ENCODE measurements at regions not wholly inside any gene's neighbourhood (a gene's known extent, or its start where the extent isn't known, plus 50 kb on each side); places are given as distances from the start of the nearest gene placed in this dataset.
A peak's percentile ranks its signal among the peaks of the same experiment; 100 is the strongest.

DNA sequence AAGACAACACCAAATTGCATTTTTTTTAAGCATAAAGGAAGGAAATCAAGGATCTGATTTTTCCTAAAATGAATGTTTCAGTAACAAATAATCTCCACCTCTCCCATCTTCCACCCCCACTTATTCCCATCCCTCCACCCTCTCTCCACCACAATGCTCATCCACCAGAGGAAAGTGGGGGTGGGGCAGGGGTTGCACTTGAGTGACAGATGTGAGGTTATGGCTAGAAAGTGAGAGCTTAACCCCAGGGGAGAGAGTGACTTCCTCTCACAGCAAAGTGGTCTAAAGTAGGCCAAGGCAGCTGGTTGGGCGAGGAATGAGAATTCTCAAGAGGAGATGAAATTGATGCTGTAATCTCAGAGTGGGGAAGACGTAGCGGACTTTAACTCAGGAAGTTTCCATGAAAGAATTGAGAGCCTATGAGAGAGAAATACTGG, 104.7 kb downstream of the HNRNPLL start:
- Histone ChIP-seq H3K9me3 (ENCODE audit: control insufficient read depth in 3 of 3, low read length in 3 of 3) (no peaks in the 10 kb centered on the region), H3K4me1 (ENCODE audit: control insufficient read depth in 3 of 3, insufficient read depth in 3 of 3, low read length in 3 of 3) (peaks cover 67 to 70% (median 67%) of the 10 kb centered on the region in 3 donors)

DNA sequence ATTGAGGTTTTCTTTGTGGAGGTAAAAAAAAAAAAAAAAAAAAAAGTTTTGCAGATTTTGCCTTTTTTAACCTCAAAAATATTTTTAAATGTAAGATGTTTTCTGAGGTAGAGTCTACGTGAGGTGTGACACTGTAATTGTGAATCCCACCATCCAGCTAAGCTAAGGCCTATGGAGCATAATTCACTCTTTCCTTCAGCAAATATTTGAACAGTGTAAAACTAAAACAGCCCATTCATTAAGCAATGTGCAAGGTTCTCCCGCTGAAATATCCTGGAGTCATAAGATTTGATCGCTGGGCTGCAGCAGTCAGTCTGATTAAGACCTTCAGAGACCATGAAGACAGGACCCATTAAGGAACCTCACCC, 105.1 kb downstream of the HNRNPLL start:
- no peak overlapping the region for H3K4me3 ChIP-seq (ENCODE audit: low read length in 3 of 3)
- peaks cover 67 to 70% (median 67%) of the 10 kb centered on the region in 3 donors for H3K4me1 ChIP-seq (ENCODE audit: control insufficient read depth in 3 of 3, insufficient read depth in 3 of 3, low read length in 3 of 3)
- no peak overlapping the region for H3K9ac ChIP-seq (ENCODE audit: low read depth in 1 of 3, low read length in 3 of 3)
- no peaks in the 10 kb centered on the region for H3K9me3 ChIP-seq (ENCODE audit: control insufficient read depth in 3 of 3, low read length in 3 of 3)
- H3K27me3 ChIP-seq (ENCODE audit: control insufficient read depth in 3 of 3, insufficient read depth in 3 of 3, low read length in 3 of 3) = no peaks in the 10 kb centered on the region
- peak overlapping the region; percentile 58 for H3K27ac ChIP-seq (ENCODE audit: low read depth, low read length)
- no peaks in the 10 kb centered on the region for H3K36me3 ChIP-seq (ENCODE audit: control insufficient read depth in 3 of 3, insufficient read depth in 3 of 3, low read length in 3 of 3)

More for the DNA sequence above, 104.7 kb downstream of the HNRNPLL start:
- Histone ChIP-seq H3K9ac (ENCODE audit: low read depth in 1 of 3, low read length in 3 of 3) (no peak overlapping the region), H3K36me3 (ENCODE audit: control insufficient read depth in 3 of 3, insufficient read depth in 3 of 3, low read length in 3 of 3) (no peaks in the 10 kb centered on the region), H3K27ac (ENCODE audit: low read depth, low read length) (peak overlapping the region; percentile 58), H3K4me3 (ENCODE audit: low read length in 3 of 3) (no peak overlapping the region), H3K27me3 (ENCODE audit: control insufficient read depth in 3 of 3, insufficient read depth in 3 of 3, low read length in 3 of 3) (no peaks in the 10 kb centered on the region)

DNA sequence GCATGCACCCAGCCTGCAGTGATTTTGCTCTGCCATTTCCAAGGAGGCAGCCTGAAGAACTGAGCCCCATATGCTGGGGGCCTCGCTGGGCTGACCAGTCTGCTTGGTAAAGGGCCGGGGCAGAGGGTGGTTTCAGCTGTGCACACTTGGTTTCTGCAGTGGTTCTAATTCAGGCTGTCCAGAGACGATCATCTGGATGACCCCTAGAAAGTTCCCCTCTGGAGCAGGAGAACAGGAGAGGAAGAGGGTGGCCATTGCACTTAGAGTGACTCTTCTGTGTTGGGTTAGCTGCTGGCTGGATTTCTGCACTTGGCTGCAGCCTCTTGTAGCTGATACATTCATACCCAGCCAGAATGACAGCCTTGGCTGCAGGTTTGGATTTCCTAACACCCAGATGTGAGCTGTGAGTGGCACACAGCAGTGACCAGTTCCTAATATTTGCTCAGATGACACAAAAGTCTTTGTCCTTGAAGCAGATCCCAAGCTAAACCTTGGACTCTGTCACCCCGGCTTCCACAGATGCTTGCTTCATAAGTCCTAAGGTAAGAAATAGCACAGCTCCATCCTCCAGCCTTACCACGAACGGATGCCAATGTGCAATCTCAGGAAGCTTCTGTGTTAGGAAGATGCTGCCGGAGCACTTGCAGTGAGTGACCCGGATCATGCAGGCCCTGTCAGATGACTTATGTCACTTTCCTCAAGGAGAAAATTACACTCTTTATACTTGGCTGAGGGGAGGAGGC, 105.6 kb downstream of the HNRNPLL start:
- H3K4me1 ChIP-seq (ENCODE audit: control insufficient read depth in 3 of 3, insufficient read depth in 3 of 3, low read length in 3 of 3) = peaks cover 69 to 71% (median 69%) of the 10 kb centered on the region in 3 donors
- no peak overlapping the region for H3K4me3 ChIP-seq (ENCODE audit: low read length in 3 of 3)
- H3K27ac ChIP-seq (ENCODE audit: low read depth, low read length) = peak overlapping the region; percentile 51
- H3K9me3 ChIP-seq (ENCODE audit: control insufficient read depth in 3 of 3, low read length in 3 of 3) = no peaks in the 10 kb centered on the region
- H3K36me3 ChIP-seq (ENCODE audit: control insufficient read depth in 3 of 3, insufficient read depth in 3 of 3, low read length in 3 of 3) = no peaks in the 10 kb centered on the region
- no peaks in the 10 kb centered on the region for H3K27me3 ChIP-seq (ENCODE audit: control insufficient read depth in 3 of 3, insufficient read depth in 3 of 3, low read length in 3 of 3)
- peak overlapping the region in 1 of 3 donors; percentile 60 for H3K9ac ChIP-seq (ENCODE audit: low read depth in 1 of 3, low read length in 3 of 3)

DNA sequence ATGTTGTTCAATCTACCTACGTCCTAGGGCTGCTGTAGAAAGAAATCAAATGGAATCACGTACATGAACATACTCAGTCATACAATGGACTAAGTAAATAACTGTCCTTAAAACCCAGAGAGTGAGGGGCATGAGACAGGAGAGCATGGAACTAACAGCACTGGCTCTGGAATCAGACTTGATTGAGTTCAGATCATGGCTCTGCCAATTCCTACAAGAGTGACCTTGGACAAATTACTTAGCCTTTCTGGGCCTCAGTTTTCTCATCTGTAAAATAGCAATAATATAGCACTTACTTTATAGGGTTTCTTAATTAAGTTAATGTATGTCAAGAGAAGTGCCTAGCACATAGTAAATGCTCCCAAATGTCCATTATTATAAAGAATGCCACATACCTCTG, 106.8 kb downstream of the HNRNPLL start:
- Histone ChIP-seq H3K9me3 (ENCODE audit: control insufficient read depth in 3 of 3, low read length in 3 of 3) (no peaks in the 10 kb centered on the region), H3K9ac (ENCODE audit: low read depth in 1 of 3, low read length in 3 of 3) (no peak overlapping the region), H3K27me3 (ENCODE audit: control insufficient read depth in 3 of 3, insufficient read depth in 3 of 3, low read length in 3 of 3) (no peaks in the 10 kb centered on the region), H3K27ac (ENCODE audit: low read depth, low read length) (peak overlapping the region; percentile 51), H3K4me1 (ENCODE audit: control insufficient read depth in 3 of 3, insufficient read depth in 3 of 3, low read length in 3 of 3) (peaks cover 75 to 77% (median 75%) of the 10 kb centered on the region in 3 donors), H3K36me3 (ENCODE audit: control insufficient read depth in 3 of 3, insufficient read depth in 3 of 3, low read length in 3 of 3) (no peaks in the 10 kb centered on the region), H3K4me3 (ENCODE audit: low read length in 3 of 3) (no peak overlapping the region)

DNA sequence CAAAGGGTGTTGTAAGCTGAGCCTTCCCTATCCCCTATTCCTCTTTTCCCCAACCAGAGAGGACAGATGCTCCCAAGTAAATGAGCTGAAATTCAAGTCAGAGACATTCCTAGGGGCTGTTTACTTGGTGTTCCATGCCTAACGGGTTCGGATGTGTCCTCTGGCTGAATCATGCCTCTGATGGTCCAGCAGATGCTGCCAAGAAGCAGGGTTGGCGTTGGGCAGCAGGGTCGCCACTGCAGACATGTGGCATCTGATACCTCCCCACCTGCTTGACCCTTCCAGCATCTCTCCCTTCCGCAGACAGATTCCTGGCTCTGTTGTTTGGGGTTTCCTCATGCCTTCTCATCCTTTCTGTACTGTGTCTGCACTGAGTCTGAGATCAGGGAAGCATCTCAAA, 108.3 kb downstream of the HNRNPLL start:
- no peaks in the 10 kb centered on the region for H3K36me3 ChIP-seq (ENCODE audit: control insufficient read depth in 3 of 3, insufficient read depth in 3 of 3, low read length in 3 of 3)
- no peaks in the 10 kb centered on the region for H3K9me3 ChIP-seq (ENCODE audit: control insufficient read depth in 3 of 3, low read length in 3 of 3)
- H3K4me3 ChIP-seq (ENCODE audit: low read length in 3 of 3) = peak overlapping the region in 1 of 3 donors; percentile 24
- H3K27me3 ChIP-seq (ENCODE audit: control insufficient read depth in 3 of 3, insufficient read depth in 3 of 3, low read length in 3 of 3) = no peaks in the 10 kb centered on the region
- peaks cover 64 to 74% (median 66%) of the 10 kb centered on the region in 3 donors for H3K4me1 ChIP-seq (ENCODE audit: control insufficient read depth in 3 of 3, insufficient read depth in 3 of 3, low read length in 3 of 3)
- peak overlapping the region in 1 of 3 donors; percentile 40 for H3K9ac ChIP-seq (ENCODE audit: low read depth in 1 of 3, low read length in 3 of 3)
- H3K27ac ChIP-seq (ENCODE audit: low read depth, low read length) = peak overlapping the region; percentile 82

DNA sequence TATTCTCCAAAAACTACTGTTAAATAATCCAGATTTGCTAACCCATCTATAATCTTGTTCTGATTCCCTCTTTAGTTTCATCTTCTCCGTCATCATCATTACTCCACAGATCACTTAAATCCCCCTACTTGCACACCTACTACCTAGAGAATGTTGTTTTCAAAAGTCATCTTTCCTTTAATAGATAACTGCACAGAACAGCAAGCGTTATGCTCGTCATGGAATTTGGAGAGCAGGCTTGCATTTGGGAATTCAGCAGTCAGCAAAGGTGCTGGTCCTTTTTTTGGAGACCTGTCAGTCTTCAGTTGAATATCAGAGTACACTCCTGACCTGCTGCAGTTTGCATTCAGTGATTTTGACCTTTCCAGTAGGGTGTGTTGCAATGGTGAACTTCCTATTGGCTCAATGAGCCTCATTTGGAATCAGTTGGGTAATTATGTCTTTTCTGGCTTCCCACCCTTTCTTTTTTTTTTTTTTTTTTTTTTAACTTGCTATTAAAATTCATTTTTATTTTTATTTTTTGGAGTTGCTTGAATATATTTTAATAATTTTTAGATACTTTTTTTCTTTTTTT, 110.6 kb downstream of the HNRNPLL start:
- Histone ChIP-seq H3K36me3 (ENCODE audit: control insufficient read depth in 3 of 3, insufficient read depth in 3 of 3, low read length in 3 of 3) (no peaks in the 10 kb centered on the region), H3K4me3 (ENCODE audit: low read length in 3 of 3) (no peak overlapping the region), H3K27ac (ENCODE audit: low read depth, low read length) (peak overlapping the region; percentile 42), H3K27me3 (ENCODE audit: control insufficient read depth in 3 of 3, insufficient read depth in 3 of 3, low read length in 3 of 3) (no peaks in the 10 kb centered on the region), H3K9ac (ENCODE audit: low read depth in 1 of 3, low read length in 3 of 3) (no peak overlapping the region), H3K4me1 (ENCODE audit: control insufficient read depth in 3 of 3, insufficient read depth in 3 of 3, low read length in 3 of 3) (peaks cover 44 to 62% (median 45%) of the 10 kb centered on the region in 3 donors), H3K9me3 (ENCODE audit: control insufficient read depth in 3 of 3, low read length in 3 of 3) (no peaks in the 10 kb centered on the region)

DNA sequence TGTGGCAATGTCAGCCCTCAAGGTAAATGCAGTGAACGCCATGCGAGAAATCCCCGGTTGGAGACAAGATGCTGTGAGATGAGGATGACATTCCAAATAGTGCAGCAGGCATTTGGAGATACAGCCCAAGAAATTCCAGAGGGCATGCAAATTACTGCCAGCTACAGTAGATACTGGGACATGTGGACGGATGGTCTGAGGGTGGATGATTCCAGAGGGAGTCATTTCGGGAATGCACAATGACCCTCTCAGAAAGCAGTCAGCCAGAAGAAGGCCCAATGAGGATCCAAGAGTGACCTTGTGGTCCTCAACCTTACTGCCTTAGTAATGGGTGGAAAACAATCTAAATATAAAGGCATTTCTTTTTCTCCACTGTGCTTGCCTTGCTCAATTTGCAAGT, 111.3 kb downstream of the HNRNPLL start:
- no peaks in the 10 kb centered on the region for H3K36me3 ChIP-seq (ENCODE audit: control insufficient read depth in 3 of 3, insufficient read depth in 3 of 3, low read length in 3 of 3)
- no peak overlapping the region for H3K4me3 ChIP-seq (ENCODE audit: low read length in 3 of 3)
- no peak overlapping the region for H3K9ac ChIP-seq (ENCODE audit: low read depth in 1 of 3, low read length in 3 of 3)
- peak overlapping the region; percentile 42 for H3K27ac ChIP-seq (ENCODE audit: low read depth, low read length)
- peaks cover 41 to 58% (median 41%) of the 10 kb centered on the region in 3 donors for H3K4me1 ChIP-seq (ENCODE audit: control insufficient read depth in 3 of 3, insufficient read depth in 3 of 3, low read length in 3 of 3)
- no peaks in the 10 kb centered on the region for H3K27me3 ChIP-seq (ENCODE audit: control insufficient read depth in 3 of 3, insufficient read depth in 3 of 3, low read length in 3 of 3)
- H3K9me3 ChIP-seq (ENCODE audit: control insufficient read depth in 3 of 3, low read length in 3 of 3) = no peaks in the 10 kb centered on the region

DNA sequence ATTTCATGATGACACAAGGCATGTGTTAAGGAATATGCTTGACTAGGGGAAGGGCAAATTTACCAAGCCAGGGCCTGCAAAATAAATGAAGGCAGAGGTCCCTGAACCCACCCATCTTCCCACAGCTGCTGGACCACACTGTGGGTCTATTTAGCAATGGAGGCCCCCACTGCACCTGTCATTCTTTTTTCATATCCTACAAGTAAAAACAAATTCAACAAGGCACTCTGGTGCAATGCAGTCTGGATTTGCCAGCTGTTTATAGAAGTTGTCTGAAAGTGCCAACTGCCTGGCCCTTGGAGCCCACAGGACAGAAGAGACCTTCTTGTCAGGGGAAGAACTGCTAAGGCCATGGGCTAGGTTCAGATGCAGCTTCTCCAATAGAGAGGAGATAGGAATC, 112.8 kb upstream of the ATL2 start:
- no peak overlapping the region for H3K9ac ChIP-seq (ENCODE audit: low read depth in 1 of 3, low read length in 3 of 3)
- no peaks in the 10 kb centered on the region for H3K9me3 ChIP-seq (ENCODE audit: control insufficient read depth in 3 of 3, low read length in 3 of 3)
- no peaks in the 10 kb centered on the region for H3K36me3 ChIP-seq (ENCODE audit: control insufficient read depth in 3 of 3, insufficient read depth in 3 of 3, low read length in 3 of 3)
- no peaks in the 10 kb centered on the region for H3K27me3 ChIP-seq (ENCODE audit: control insufficient read depth in 3 of 3, insufficient read depth in 3 of 3, low read length in 3 of 3)
- no peak overlapping the region for H3K4me3 ChIP-seq (ENCODE audit: low read length in 3 of 3)
- H3K4me1 ChIP-seq (ENCODE audit: control insufficient read depth in 3 of 3, insufficient read depth in 3 of 3, low read length in 3 of 3) = peaks cover 34 to 57% (median 34%) of the 10 kb centered on the region in 3 donors
- H3K27ac ChIP-seq (ENCODE audit: low read depth, low read length) = no peak overlapping the region

DNA sequence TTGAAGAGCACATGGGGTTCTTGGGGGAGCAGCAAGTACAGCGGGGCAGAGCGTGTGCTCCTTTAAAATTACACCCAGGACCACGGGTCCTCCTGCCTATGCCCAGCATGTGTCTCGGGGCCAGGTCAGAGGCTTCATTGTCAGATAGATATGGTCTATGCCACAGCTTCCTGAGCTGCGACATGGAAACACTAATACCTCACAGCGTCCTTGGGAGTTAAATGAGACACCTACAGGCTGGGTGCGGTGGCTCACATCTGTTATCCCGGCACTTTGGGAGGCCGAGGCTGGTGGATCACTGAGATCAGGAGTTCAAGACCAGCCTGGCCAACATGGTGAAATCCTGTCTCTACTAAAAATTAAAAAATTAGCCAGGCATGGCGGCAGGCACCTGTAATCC, 110.8 kb upstream of the ATL2 start:
- H3K27me3 ChIP-seq (ENCODE audit: control insufficient read depth in 3 of 3, insufficient read depth in 3 of 3, low read length in 3 of 3) = no peaks in the 10 kb centered on the region
- H3K4me1 ChIP-seq (ENCODE audit: control insufficient read depth in 3 of 3, insufficient read depth in 3 of 3, low read length in 3 of 3) = peaks cover 30 to 57% (median 33%) of the 10 kb centered on the region in 3 donors
- H3K9me3 ChIP-seq (ENCODE audit: control insufficient read depth in 3 of 3, low read length in 3 of 3) = no peaks in the 10 kb centered on the region
- H3K27ac ChIP-seq (ENCODE audit: low read depth, low read length) = no peak overlapping the region
- no peaks in the 10 kb centered on the region for H3K36me3 ChIP-seq (ENCODE audit: control insufficient read depth in 3 of 3, insufficient read depth in 3 of 3, low read length in 3 of 3)
- no peak overlapping the region for H3K4me3 ChIP-seq (ENCODE audit: low read length in 3 of 3)
- no peak overlapping the region for H3K9ac ChIP-seq (ENCODE audit: low read depth in 1 of 3, low read length in 3 of 3)

Data from skeletal muscle tissue (tissue), 3 donors.